ENCODE measurements at regions not wholly inside any gene's neighbourhood (a gene's known extent, or its start where the extent isn't known, plus 50 kb on each side); places are given as distances from the start of the nearest gene placed in this dataset.

DNA sequence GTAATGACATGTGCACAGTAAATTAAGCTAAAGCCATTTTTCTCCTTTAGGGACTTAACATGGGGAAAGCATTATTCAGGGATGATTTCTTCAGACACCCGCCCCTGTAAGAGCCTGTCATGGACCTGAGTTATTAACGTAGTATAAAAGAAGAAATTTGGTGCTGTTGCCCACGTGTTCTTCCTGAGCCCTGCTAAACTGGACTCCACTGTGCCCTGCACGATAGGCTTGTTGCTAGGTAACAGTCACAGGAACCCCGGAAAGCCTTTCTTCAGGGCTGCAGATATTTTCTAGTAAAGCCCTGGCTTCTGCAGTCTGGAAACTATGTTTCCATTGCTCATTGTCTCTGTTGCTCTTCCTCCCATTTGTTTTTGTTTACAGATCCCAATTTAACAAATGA lies 157.9 kb downstream of the LRRC30 start:
- H3K27me3 ChIP-seq (ENCODE audit: insufficient read depth, low read length), result no peaks in the 10 kb centered on the region
- H3K4me1 ChIP-seq (ENCODE audit: control insufficient read depth in 1 of 2, insufficient read depth in 2 of 2, low read length in 2 of 2), result no peaks in the 10 kb centered on the region
- H3K9me3 ChIP-seq (ENCODE audit: control insufficient read depth in 1 of 2, insufficient read depth in 1 of 2, low read depth in 1 of 2, low read length in 2 of 2), result peaks cover 0 to 7% of the 10 kb centered on the region in 2 experiments; a peak in 2 of 4 replicates
- H3K36me3 ChIP-seq (ENCODE audit: control insufficient read depth in 1 of 2, insufficient read depth in 2 of 2, low read length in 2 of 2), result no peaks in the 10 kb centered on the region
- ATAC-seq, result no peak
- no peak overlapping the region for H3K27ac ChIP-seq (ENCODE audit: low read depth, low read length)
- ChIA-PET CTCF (no interaction called here), POLR2A (no interaction called here), RAD21 (ENCODE audit: low non-redundant PET in 1 of 2, low total read pairs in 2 of 2, uncharacterized antibody in 2 of 2, unreplicated experiment in 2 of 2) (no interaction called here)
- H3K9me2 ChIP-seq (ENCODE audit: insufficient read depth), result no peaks in the 10 kb centered on the region
- no peak overlapping the region for H3K4me2 ChIP-seq (ENCODE audit: low read length)
- DNase-seq (ENCODE audit: low read depth, low spot score), result no peak
- intact Hi-C loops (cut with micrococcal nuclease), result no loop called here
- no TSS peak for BruUV-seq (replicated peaks)
- no peaks in the 10 kb centered on the region for H4K20me1 ChIP-seq (ENCODE audit: insufficient read depth)
- no peak overlapping the region for H3K4me3 ChIP-seq (replicated peaks in 1 of 2; ENCODE audit: low read depth in 1 of 2, low read length in 2 of 2)
- no peak overlapping the region for H3K9ac ChIP-seq (ENCODE audit: low read length)
- no peaks in the 10 kb centered on the region for H3K79me2 ChIP-seq (ENCODE audit: insufficient read depth, low read length)
- H2AFZ ChIP-seq (ENCODE audit: low read depth, low read length, poor library complexity, severe bottlenecking), result no peak overlapping the region
- TF ChIP-seq EGR1 (IDR thresholded peaks at IDR 0.05; ENCODE audit: low read depth), result no peak
- no peak for TF ChIP-seq SRF (IDR thresholded peaks at IDR 0.05; ENCODE audit: low read depth)
- TF ChIP-seq, protein P1, sequence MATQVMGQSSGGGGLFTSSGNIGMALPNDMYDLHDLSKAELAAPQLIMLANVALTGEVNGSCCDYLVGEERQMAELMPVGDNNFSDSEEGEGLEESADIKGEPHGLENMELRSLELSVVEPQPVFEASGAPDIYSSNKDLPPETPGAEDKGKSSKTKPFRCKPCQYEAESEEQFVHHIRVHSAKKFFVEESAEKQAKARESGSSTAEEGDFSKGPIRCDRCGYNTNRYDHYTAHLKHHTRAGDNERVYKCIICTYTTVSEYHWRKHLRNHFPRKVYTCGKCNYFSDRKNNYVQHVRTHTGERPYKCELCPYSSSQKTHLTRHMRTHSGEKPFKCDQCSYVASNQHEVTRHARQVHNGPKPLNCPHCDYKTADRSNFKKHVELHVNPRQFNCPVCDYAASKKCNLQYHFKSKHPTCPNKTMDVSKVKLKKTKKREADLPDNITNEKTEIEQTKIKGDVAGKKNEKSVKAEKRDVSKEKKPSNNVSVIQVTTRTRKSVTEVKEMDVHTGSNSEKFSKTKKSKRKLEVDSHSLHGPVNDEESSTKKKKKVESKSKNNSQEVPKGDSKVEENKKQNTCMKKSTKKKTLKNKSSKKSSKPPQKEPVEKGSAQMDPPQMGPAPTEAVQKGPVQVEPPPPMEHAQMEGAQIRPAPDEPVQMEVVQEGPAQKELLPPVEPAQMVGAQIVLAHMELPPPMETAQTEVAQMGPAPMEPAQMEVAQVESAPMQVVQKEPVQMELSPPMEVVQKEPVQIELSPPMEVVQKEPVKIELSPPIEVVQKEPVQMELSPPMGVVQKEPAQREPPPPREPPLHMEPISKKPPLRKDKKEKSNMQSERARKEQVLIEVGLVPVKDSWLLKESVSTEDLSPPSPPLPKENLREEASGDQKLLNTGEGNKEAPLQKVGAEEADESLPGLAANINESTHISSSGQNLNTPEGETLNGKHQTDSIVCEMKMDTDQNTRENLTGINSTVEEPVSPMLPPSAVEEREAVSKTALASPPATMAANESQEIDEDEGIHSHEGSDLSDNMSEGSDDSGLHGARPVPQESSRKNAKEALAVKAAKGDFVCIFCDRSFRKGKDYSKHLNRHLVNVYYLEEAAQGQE (IDR thresholded peaks at IDR 0.05; ENCODE audit: low read depth), result no peak
- no peak for TF ChIP-seq ZNF274 (IDR thresholded peaks at IDR 0.05; ENCODE audit: low read depth, low read length)
- TF ChIP-seq EZH2 (IDR thresholded peaks at IDR 0.05), result no peak
- TF ChIP-seq ZFX (IDR thresholded peaks at IDR 0.05), result no peak
- no peak for TF ChIP-seq CBX3 (IDR thresholded peaks at IDR 0.05; ENCODE audit: low read depth)
- TF ChIP-seq, protein P2, sequence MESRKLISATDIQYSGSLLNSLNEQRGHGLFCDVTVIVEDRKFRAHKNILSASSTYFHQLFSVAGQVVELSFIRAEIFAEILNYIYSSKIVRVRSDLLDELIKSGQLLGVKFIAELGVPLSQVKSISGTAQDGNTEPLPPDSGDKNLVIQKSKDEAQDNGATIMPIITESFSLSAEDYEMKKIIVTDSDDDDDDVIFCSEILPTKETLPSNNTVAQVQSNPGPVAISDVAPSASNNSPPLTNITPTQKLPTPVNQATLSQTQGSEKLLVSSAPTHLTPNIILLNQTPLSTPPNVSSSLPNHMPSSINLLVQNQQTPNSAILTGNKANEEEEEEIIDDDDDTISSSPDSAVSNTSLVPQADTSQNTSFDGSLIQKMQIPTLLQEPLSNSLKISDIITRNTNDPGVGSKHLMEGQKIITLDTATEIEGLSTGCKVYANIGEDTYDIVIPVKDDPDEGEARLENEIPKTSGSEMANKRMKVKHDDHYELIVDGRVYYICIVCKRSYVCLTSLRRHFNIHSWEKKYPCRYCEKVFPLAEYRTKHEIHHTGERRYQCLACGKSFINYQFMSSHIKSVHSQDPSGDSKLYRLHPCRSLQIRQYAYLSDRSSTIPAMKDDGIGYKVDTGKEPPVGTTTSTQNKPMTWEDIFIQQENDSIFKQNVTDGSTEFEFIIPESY (IDR thresholded peaks at IDR 0.05; ENCODE audit: extremely low read depth, insufficient replicate concordance, low read length), result no peak
- no peak for TF ChIP-seq SIN3A (IDR thresholded peaks at IDR 0.05; ENCODE audit: low read depth)
- no peak for TF ChIP-seq POLR2A (IDR thresholded peaks at IDR 0.05; ENCODE audit: borderline replicate concordance, extremely low read depth, insufficient read depth, insufficient read length)

Measured in HCT116 (cell line).